Liver (tissue), 8 donors: ENCODE measurements at regions not wholly inside any gene's neighbourhood (a gene's known extent, or its start where the extent isn't known, plus 50 kb on each side); places are given as distances from the start of the nearest gene placed in this dataset.

Source experiments
- DNase-seq: peaks from one replicate; pipeline ENCODE4 v3.0.0-alpha.2; 2017; ENCODE audit warnings: low spot score
- H3K27ac ChIP-seq, 2 donors: one replicate each; pipeline ENCODE4 v1.7.0; 2013; ENCODE audit warnings: inconsistent platforms in 2 of 2, low read length in 2 of 2, control low read depth in 1 of 2, low read depth in 1 of 2, mild to moderate bottlenecking in 1 of 2
- H3K27me3 ChIP-seq, 4 donors: one replicate each; pipeline versions ENCODE4 v1.6.1 to v1.7.0; 2013; ENCODE audit warnings: low read length in 3 of 4, inconsistent platforms in 1 of 4, mild to moderate bottlenecking in 1 of 4, moderate library complexity in 1 of 4; ENCODE audit not compliant: control insufficient read depth in 4 of 4, insufficient read depth in 4 of 4
- H3K36me3 ChIP-seq, 4 donors: one replicate each; pipeline versions ENCODE4 v1.6.1 to v1.7.0; 2013; ENCODE audit warnings: low read length in 3 of 4, mild to moderate bottlenecking in 3 of 4, low read depth in 1 of 4, moderate library complexity in 1 of 4; ENCODE audit not compliant: control insufficient read depth in 4 of 4, insufficient read depth in 3 of 4
- H3K4me1 ChIP-seq, 4 donors: one replicate each; pipeline versions ENCODE4 v1.6.1 to v1.7.0; 2013; ENCODE audit warnings: low read length in 3 of 4, mild to moderate bottlenecking in 3 of 4, moderate library complexity in 1 of 4; ENCODE audit not compliant: control insufficient read depth in 4 of 4, insufficient read depth in 4 of 4
- H3K4me3 ChIP-seq, 3 donors: one replicate each; pipeline versions ENCODE4 v1.6.1 to v1.7.0; 2013; ENCODE audit warnings: low read length in 3 of 3, control low read depth in 1 of 3, low read depth in 1 of 3, mild to moderate bottlenecking in 1 of 3
- H3K9ac ChIP-seq, 2 donors: one replicate each; pipeline ENCODE4 v1.7.0; 2013; ENCODE audit warnings: low read length in 2 of 2, mild to moderate bottlenecking in 2 of 2, moderate library complexity in 2 of 2, control low read depth in 1 of 2, low read depth in 1 of 2
- H3K9me3 ChIP-seq, 4 donors: one replicate each; pipeline versions ENCODE4 v1.6.1 to v1.7.0; 2013; ENCODE audit warnings: low read length in 3 of 4; ENCODE audit not compliant: control insufficient read depth in 4 of 4
- ATF3 ChIP-seq: IDR thresholded peaks from 2 replicates; pipeline ENCODE4 v1.6.1; 2016; ENCODE audit warnings: antibody characterized with exemption
- CTCF ChIP-seq: fragments of 150-350 bp; IDR thresholded peaks from 2 replicates; pipeline ENCODE4 v1.5.1; 2017; ENCODE audit warnings: improper control_type of control experiment, low read depth, low read length; ENCODE audit not compliant: missing input control
- FOXA1 ChIP-seq: IDR thresholded peaks from 2 replicates; pipeline ENCODE4 v1.6.1; 2016; ENCODE audit warnings: antibody characterized with exemption
- FOXA2 ChIP-seq: IDR thresholded peaks from 2 replicates; pipeline ENCODE4 v1.6.1; 2016; ENCODE audit warnings: antibody characterized with exemption
- GABPA ChIP-seq, 2 donors: IDR thresholded peaks in 1 of 2; conservative IDR thresholded peaks in 1 of 2; 2 replicates each; pipeline ENCODE4 v1.6.1; 2016; ENCODE audit warnings: antibody characterized with exemption in 2 of 2, mild to moderate bottlenecking in 1 of 2, moderate library complexity in 1 of 2
- HNF4A ChIP-seq, 2 donors: conservative IDR thresholded peaks; 2 replicates each; pipeline ENCODE4 v1.6.1; 2016; ENCODE audit warnings: antibody characterized with exemption in 2 of 2, mild to moderate bottlenecking in 2 of 2
- HNF4G ChIP-seq: IDR thresholded peaks from 2 replicates; pipeline ENCODE4 v1.6.1; 2016; ENCODE audit warnings: antibody characterized with exemption
- JUND ChIP-seq, 2 donors: IDR thresholded peaks; 2 replicates each; pipeline ENCODE4 v1.6.1; 2016; ENCODE audit warnings: antibody characterized with exemption in 2 of 2
- MAX ChIP-seq: IDR thresholded peaks from 2 replicates; pipeline ENCODE4 v1.6.1; 2016; ENCODE audit warnings: antibody characterized with exemption
- NR2F2 ChIP-seq: IDR thresholded peaks from 2 replicates; pipeline ENCODE4 v1.6.1; 2016; ENCODE audit warnings: antibody characterized with exemption
- RAD21 ChIP-seq, 2 donors: IDR thresholded peaks; 2 replicates each; pipeline ENCODE4 v1.6.1; 2016; ENCODE audit warnings: antibody characterized with exemption in 2 of 2, mild to moderate bottlenecking in 2 of 2
- REST ChIP-seq: IDR thresholded peaks from 2 replicates; pipeline ENCODE4 v1.6.1; 2016; ENCODE audit warnings: antibody characterized with exemption, mild to moderate bottlenecking
- RXRA ChIP-seq, 2 donors: IDR thresholded peaks; 2 replicates each; pipeline ENCODE4 v1.6.1; 2017 to 2018; ENCODE audit warnings: antibody characterized with exemption in 2 of 2, mild to moderate bottlenecking in 1 of 2
- SP1 ChIP-seq: IDR thresholded peaks from 2 replicates; pipeline ENCODE4 v1.6.1; 2018; ENCODE audit warnings: antibody characterized with exemption, mild to moderate bottlenecking
- TAF1 ChIP-seq: conservative IDR thresholded peaks from 2 replicates; pipeline ENCODE4 v1.6.1; 2016; ENCODE audit warnings: antibody characterized with exemption, mild to moderate bottlenecking
- YY1 ChIP-seq: IDR thresholded peaks from 2 replicates; pipeline ENCODE4 v1.6.1; 2016; ENCODE audit warnings: antibody characterized with exemption, mild to moderate bottlenecking
- ZBTB33 ChIP-seq: IDR thresholded peaks from 2 replicates; pipeline ENCODE4 v1.6.1; 2016; ENCODE audit warnings: antibody characterized with exemption
- WGBS: extraction: QIAGEN DNeasy Blood & Tissue Kit; methylation state at CpG from one replicate; pipeline ENCODE4 v1.1.7; 2013; 5-methylcytosine and 5-hydroxymethylcytosine counted together
- donor health status: healthy.
- donor health status: healthy.
- donor health status: healthy.
- donor health status: healthy.
- donor health status: healthy.

GRCh38 chr1:193368302-193368701, 181.9 kb upstream of the B3GALT2 start (continued):
- TF ChIP-seq CTCF, result no peak
- TF ChIP-seq FOXA2, result no peak
- no peak for TF ChIP-seq NR2F2
- no peak for TF ChIP-seq ATF3
- TF ChIP-seq HNF4A (conservative IDR thresholded peaks at IDR 0.05), result no peak
- TF ChIP-seq RXRA (IDR thresholded peaks at IDR 0.05), result no peak

- Histone ChIP-seq H3K9me3 (no peaks in the 10 kb centered on the region), H3K27ac (no peak overlapping the region), H3K9ac (no peak overlapping the region), H3K36me3 (no peaks in the 10 kb centered on the region), H3K27me3 (peaks cover 0 to under 1% (median 0%) of the 10 kb centered on the region in 4 donors), H3K4me3 (no peak overlapping the region), H3K4me1 (no peaks in the 10 kb centered on the region)
- no peak for DNase-seq
- WGBS, result 51% methylated on average over 1 of the region's 1 CpG
- no peak for TF ChIP-seq ATF3
- no peak for TF ChIP-seq MAX
- no peak for TF ChIP-seq HNF4A (conservative IDR thresholded peaks at IDR 0.05)
- no peak for TF ChIP-seq RAD21 (IDR thresholded peaks at IDR 0.05)
- TF ChIP-seq CTCF, result no peak
- no peak for TF ChIP-seq HNF4G
- TF ChIP-seq NR2F2, result no peak
- no peak for TF ChIP-seq FOXA2
- no peak for TF ChIP-seq ZBTB33
- no peak for TF ChIP-seq RXRA (IDR thresholded peaks at IDR 0.05)
- TF ChIP-seq SP1, result no peak
- TF ChIP-seq REST, result no peak
- TF ChIP-seq TAF1, result no peak
- TF ChIP-seq YY1, result no peak
- TF ChIP-seq JUND (IDR thresholded peaks at IDR 0.05), result no peak
- TF ChIP-seq FOXA1, result no peak
- no peak for TF ChIP-seq GABPA (IDR thresholded peaks at IDR 0.05 in 1 of 2, conservative IDR thresholded peaks at IDR 0.05 in 1 of 2)
Observed at GRCh38 chr1:193367863-193368262, 181.4 kb upstream of the B3GALT2 start.
